ENCODE measurements at regions not wholly inside any gene's neighbourhood (a gene's known extent, or its start where the extent isn't known, plus 50 kb on each side); places are given as distances from the start of the nearest gene placed in this dataset.

DNA sequence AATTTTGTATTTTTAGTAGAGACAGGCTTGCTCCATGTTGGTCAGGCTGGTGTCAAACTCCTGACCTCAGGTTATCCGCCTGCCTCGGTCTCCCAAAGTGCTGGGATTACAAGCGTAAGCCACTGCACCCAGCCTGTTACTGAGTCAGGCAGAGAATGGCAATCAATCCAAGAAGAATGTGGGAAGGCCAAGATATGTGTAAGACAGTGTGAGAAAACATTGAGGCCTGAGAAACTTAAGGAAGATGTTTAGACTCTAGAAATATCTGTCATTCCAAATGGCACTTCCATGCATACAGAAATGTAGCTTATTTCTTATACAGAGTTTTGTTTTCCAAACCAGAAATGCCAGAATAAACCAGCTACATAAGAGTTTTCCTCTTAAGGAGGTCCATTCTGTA is 248.5 kb downstream of the ETS1 start:
- intact Hi-C loops (cut with DNase I; ENCODE audit: low total_unique reads), result no loop called here
- DNase-seq, result no peak
- Histone ChIP-seq H3K27me3 (no peaks in the 10 kb centered on the region), H3K4me1 (no peaks in the 10 kb centered on the region), H3K9me3 (no peaks in the 10 kb centered on the region), H3K36me3 (no peaks in the 10 kb centered on the region), H3K4me3 (no peak overlapping the region), H3K27ac (no peak overlapping the region)
- TF ChIP-seq, protein P1, sequence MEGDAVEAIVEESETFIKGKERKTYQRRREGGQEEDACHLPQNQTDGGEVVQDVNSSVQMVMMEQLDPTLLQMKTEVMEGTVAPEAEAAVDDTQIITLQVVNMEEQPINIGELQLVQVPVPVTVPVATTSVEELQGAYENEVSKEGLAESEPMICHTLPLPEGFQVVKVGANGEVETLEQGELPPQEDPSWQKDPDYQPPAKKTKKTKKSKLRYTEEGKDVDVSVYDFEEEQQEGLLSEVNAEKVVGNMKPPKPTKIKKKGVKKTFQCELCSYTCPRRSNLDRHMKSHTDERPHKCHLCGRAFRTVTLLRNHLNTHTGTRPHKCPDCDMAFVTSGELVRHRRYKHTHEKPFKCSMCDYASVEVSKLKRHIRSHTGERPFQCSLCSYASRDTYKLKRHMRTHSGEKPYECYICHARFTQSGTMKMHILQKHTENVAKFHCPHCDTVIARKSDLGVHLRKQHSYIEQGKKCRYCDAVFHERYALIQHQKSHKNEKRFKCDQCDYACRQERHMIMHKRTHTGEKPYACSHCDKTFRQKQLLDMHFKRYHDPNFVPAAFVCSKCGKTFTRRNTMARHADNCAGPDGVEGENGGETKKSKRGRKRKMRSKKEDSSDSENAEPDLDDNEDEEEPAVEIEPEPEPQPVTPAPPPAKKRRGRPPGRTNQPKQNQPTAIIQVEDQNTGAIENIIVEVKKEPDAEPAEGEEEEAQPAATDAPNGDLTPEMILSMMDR (IDR thresholded peaks at IDR 0.05), result no peak
- TF ChIP-seq POLR2A (IDR thresholded peaks at IDR 0.05), result no peak

GRCh38 chr11:128336203-128336602 is 251.2 kb downstream of the ETS1 start:
- Histone ChIP-seq H3K27ac (peak overlapping the region in 1 of 2 donors; percentile 36), H3K27me3 (no peaks in the 10 kb centered on the region), H3K4me1 (no peaks in the 10 kb centered on the region), H3K4me3 (no peak overlapping the region), H3K36me3 (no peaks in the 10 kb centered on the region), H3K9me3 (no peaks in the 10 kb centered on the region)
- peak; percentile 30 to 69 for DNase-seq
- intact Hi-C loops (cut with DNase I; ENCODE audit: low total_unique reads), result no loop called here
- no peak for TF ChIP-seq POLR2A (IDR thresholded peaks at IDR 0.05)
- TF ChIP-seq, protein P1 (IDR thresholded peaks at IDR 0.05), result no peak

- Histone ChIP-seq H3K9me3 (no peaks in the 10 kb centered on the region), H3K36me3 (no peaks in the 10 kb centered on the region), H3K27ac (peak overlapping the region in 1 of 2 donors; percentile 35), H3K4me3 (no peak overlapping the region), H3K27me3 (no peaks in the 10 kb centered on the region), H3K4me1 (no peaks in the 10 kb centered on the region)
- TF ChIP-seq, protein P1 (IDR thresholded peaks at IDR 0.05), result no peak
- no peak for TF ChIP-seq POLR2A (IDR thresholded peaks at IDR 0.05)
- DNase-seq, result no peak
- intact Hi-C loops (cut with DNase I; ENCODE audit: low total_unique reads), result no loop called here
Measured at GRCh38 chr11:128335729-128336128, 251.6 kb downstream of the ETS1 start.

- Histone ChIP-seq H3K4me1 (no peaks in the 10 kb centered on the region), H3K36me3 (no peaks in the 10 kb centered on the region), H3K27ac (peak overlapping the region in 1 of 2 donors; percentile 38), H3K27me3 (no peaks in the 10 kb centered on the region), H3K9me3 (no peaks in the 10 kb centered on the region), H3K4me3 (no peak overlapping the region)
- TF ChIP-seq, protein P1 (IDR thresholded peaks at IDR 0.05), result no peak
- TF ChIP-seq POLR2A (IDR thresholded peaks at IDR 0.05), result no peak
- intact Hi-C loops (cut with DNase I; ENCODE audit: low total_unique reads), result no loop called here
- DNase-seq, result peak in 1 of 2 donors; percentile 63
Measured at GRCh38 chr11:128334311-128335044, 252.9 kb downstream of the ETS1 start.

DNA sequence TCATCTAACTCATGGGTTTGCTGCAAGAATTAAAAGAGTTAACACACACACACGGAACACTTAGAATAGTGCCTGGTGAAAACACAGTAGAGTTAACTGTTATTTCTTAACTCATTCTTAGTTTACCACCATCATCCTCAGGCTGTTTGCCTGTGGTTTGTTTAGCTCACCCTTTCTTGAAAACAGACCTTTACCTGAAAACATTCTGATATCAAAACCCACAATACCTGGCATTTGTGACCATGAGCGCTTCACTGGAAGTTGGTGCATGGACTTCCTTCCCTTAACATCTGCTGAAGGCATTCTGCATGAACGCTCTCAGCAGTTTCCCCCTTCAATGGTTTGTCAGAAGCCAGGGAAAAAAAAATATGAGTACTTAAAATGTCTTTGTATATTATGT is 256.0 kb downstream of the ETS1 start:
- intact Hi-C loops (cut with DNase I; ENCODE audit: low total_unique reads), result no loop called here
- no peak for DNase-seq
- Histone ChIP-seq H3K9me3 (no peaks in the 10 kb centered on the region), H3K4me1 (no peaks in the 10 kb centered on the region), H3K27me3 (no peaks in the 10 kb centered on the region), H3K27ac (no peak overlapping the region), H3K4me3 (no peak overlapping the region), H3K36me3 (no peaks in the 10 kb centered on the region)
- TF ChIP-seq, protein P1 (IDR thresholded peaks at IDR 0.05), result no peak
- no peak for TF ChIP-seq POLR2A (IDR thresholded peaks at IDR 0.05)

Measured in uterus (tissue), 3 donors.